ENCODE measurements at regions not wholly inside any gene's neighbourhood (a gene's known extent, or its start where the extent isn't known, plus 50 kb on each side); places are given as distances from the start of the nearest gene placed in this dataset.

GRCh38 chr10:123402021-123402420 lies 247.8 kb downstream of the BUB3 start:
- no peak for DNase-seq (ENCODE audit: low read depth in 4 of 4, low spot score in 3 of 4)

- no peak for DNase-seq (ENCODE audit: low read depth in 4 of 4, low spot score in 3 of 4)
Observed at GRCh38 chr10:123402656-123403055, 248.5 kb downstream of the BUB3 start.

GRCh38 chr10:123404357-123404756 lies 250.2 kb downstream of the BUB3 start:
- no peak for DNase-seq (ENCODE audit: low read depth in 4 of 4, low spot score in 3 of 4)

- no peak for DNase-seq (ENCODE audit: low read depth in 4 of 4, low spot score in 3 of 4)
Observed at GRCh38 chr10:123408660-123409059, 254.5 kb downstream of the BUB3 start.

- DNase-seq (ENCODE audit: low read depth in 4 of 4, low spot score in 3 of 4), result no peak
Observed at GRCh38 chr10:123409426-123409825, 255.2 kb downstream of the BUB3 start.

DNA sequence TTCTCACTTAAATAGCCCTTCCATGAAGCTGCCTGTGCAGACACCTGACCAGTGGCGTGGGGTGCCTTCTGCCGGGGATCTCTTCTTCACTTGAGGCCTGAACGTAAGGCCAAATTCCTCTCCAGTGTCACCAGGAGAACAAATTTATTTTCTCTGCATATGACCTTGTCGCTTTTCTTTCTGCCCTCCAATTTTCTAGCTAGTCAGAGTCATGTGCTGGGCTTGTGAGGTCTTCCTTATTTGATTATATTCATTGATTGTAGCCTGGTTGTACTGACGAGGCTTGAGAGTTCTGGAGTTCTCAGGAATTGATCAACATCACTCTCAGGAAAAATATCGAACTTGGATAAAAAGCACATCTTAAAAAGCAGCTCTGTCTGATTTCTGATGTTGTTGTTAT lies 255.7 kb downstream of the BUB3 start:
- DNase-seq (ENCODE audit: low read depth in 4 of 4, low spot score in 3 of 4), result no peak

- DNase-seq (ENCODE audit: low read depth in 4 of 4, low spot score in 3 of 4), result no peak
Observed at GRCh38 chr10:123413353-123413752, 252.8 kb upstream of the GPR26 start.

- DNase-seq (ENCODE audit: low read depth in 4 of 4, low spot score in 3 of 4), result no peak
Observed at GRCh38 chr10:123415523-123415922, 250.6 kb upstream of the GPR26 start.

DNA sequence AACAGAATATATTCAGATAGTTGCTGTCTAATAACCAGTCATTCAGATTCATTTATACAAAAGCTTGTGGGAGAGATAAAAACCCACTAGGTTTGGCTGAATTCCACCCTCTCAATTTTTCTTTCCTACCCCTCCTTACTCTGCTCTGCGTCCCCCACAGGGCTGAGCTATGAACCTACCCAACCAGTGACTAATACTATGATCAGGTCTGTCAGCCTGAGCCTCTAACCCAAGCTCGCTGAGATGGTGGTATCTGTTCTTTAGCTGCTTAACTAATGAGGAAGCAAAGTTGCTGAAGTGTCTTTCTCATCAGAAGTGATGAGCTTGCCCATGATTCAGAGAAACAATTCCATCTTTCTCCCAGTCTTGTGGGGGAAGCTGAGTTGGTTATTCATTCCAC lies 248.7 kb upstream of the GPR26 start:
- no peak for DNase-seq (ENCODE audit: low read depth in 4 of 4, low spot score in 3 of 4)

GRCh38 chr10:123421461-123421860 lies 244.7 kb upstream of the GPR26 start:
- DNase-seq (ENCODE audit: low read depth in 4 of 4, low spot score in 3 of 4), result no peak

DNA sequence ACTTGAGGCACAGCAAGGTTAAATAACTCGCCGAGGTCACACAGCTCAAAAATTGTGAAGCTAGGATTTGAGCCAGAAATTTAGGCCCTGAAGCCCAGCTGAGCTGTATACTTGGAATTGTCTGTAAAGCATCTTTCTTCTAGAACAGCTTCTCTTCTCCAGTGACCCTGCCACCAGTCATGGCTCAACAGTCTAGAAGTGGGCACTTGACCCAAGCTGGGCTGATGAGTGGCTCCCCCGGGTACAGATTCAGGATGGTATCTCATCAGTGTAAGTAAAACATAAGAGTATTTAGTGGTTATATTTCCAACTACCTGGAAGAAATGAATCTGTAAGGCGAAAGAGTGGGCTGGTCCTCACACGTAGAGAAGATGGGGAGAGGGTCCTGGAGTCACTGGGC lies 243.9 kb upstream of the GPR26 start:
- no peak for DNase-seq (ENCODE audit: low read depth in 4 of 4, low spot score in 3 of 4)

- DNase-seq (ENCODE audit: low read depth in 4 of 4, low spot score in 3 of 4), result no peak
Observed at GRCh38 chr10:123424537-123424936, 241.6 kb upstream of the GPR26 start.

- no peak for DNase-seq (ENCODE audit: low read depth in 4 of 4, low spot score in 3 of 4)
Observed at GRCh38 chr10:123425680-123426079, 240.5 kb upstream of the GPR26 start.

DNA sequence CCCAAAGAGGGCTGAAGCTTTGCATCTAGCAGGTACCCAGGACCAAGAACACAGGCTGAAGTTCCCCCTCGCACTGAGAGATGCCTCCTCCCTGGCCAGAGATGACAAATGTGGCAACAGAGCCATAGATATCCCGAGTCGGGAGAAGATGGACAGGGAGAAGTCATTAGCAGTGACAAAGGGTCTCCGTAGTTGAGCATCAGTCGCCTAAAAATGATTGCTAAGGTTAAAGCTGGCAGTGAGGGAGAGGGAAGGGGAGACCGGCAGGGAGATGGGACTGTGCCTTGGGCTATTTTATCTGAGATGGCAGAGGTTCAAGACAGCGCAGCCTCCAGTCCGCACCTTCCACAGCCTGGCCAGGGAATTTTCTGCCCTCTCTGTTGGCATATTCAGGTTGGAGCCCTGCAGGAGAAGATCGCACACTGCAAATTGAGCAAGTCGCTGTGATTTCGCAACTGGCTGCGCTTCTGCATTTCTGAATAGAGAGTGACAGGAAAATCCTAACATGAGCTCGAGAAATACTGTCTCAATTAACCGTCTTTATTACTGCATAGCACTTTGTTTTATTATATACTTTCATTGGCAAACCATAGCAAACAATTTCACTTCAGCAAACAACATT lies 238.9 kb upstream of the GPR26 start:
- no peak for DNase-seq (ENCODE audit: low read depth in 4 of 4, low spot score in 3 of 4)

DNA sequence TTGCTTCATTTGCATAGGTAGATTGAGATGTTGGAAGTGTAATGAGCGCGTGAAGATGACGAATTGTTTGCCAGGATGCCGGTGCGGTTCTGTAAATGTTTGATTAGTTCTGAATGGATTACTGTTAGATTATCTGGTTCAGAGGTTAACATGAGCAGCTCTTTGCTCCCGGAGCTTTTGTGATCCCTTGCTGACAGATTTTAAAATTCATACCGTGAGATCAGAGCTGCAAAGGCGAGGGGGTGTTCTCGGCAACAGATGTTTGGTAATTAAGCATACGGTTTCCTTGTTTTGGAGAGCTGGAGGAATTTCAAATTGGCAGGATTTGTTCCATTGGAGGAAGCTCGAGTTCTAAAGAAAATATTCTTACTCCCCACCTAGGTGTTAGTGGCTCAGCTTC lies 237.8 kb upstream of the GPR26 start:
- DNase-seq (ENCODE audit: low read depth in 4 of 4, low spot score in 3 of 4), result no peak

GRCh38 chr10:123429706-123430221 lies 236.4 kb upstream of the GPR26 start:
- DNase-seq (ENCODE audit: low read depth in 4 of 4, low spot score in 3 of 4), result peak in 1 of 4 donors; percentile 17

DNA sequence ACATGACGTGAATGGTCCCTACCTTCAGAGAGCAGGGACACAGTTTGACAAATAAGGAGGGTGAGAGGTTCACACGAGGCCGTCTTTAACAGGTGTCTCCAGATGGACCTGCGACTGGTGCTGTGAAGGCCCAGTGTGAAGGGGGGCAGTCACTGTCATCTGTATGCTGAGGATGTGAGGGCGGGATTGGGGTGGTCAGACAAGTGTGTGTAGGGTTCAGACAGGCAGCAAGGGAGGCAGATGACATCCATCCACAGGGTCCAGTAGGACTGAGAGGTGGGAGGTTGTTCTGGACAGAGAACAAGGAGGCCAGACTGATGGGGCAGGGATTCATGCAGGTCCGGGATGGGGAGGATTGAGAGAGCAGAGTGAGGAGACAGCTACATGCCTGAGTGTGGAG lies 232.6 kb upstream of the GPR26 start:
- no peak for DNase-seq (ENCODE audit: low read depth in 4 of 4, low spot score in 3 of 4)

DNA sequence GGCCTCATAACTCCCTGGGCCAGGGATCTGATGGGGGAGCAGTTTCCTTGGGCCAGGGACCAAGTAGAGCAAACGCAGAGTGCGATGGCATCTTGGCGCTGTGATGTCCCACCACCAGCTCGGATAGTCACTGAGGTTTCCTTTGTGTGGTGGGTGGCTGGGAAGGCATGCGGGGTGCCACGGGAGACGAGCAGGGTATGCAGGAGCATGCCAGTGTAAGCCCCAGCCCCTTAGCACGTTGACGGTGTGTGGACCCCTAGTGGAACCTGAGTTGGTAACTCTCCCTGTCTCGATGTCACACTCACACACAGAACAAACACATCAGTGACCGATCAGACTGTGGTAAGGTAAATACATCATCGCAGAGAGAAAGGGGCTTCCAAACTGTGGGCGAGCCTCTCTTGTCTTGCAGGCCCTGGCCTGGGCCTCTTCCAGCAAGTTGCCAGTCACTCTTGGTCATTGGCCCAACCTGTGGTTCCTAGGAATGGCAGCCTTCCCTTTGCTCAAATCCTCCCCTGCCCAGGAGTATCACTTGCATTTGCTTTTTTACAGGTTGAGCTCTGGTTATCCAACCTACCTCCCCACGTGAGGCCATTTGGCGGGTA lies 231.6 kb upstream of the GPR26 start:
- no peak for DNase-seq (ENCODE audit: low read depth in 4 of 4, low spot score in 3 of 4)

GRCh38 chr10:123442901-123443300 lies 223.3 kb upstream of the GPR26 start:
- no peak for DNase-seq (ENCODE audit: low read depth in 4 of 4, low spot score in 3 of 4)

GRCh38 chr10:123443924-123444323 lies 222.2 kb upstream of the GPR26 start:
- DNase-seq (ENCODE audit: low read depth in 4 of 4, low spot score in 3 of 4), result no peak

- no peak for DNase-seq (ENCODE audit: low read depth in 4 of 4, low spot score in 3 of 4)
Observed at GRCh38 chr10:123445261-123445775, 220.8 kb upstream of the GPR26 start.

- DNase-seq (ENCODE audit: low read depth in 4 of 4, low spot score in 3 of 4), result no peak
Observed at GRCh38 chr10:123446449-123447156, 219.6 kb upstream of the GPR26 start.

Measured in right renal pelvis (tissue), 4 donors.